Pancreas (tissue), 10 donors: ENCODE measurements at regions not wholly inside any gene's neighbourhood (a gene's known extent, or its start where the extent isn't known, plus 50 kb on each side); places are given as distances from the start of the nearest gene placed in this dataset.

Experiments
- ATAC-seq, 4 donors: fragments of 200-7000 bp; cut with Tn5 transposase; one replicate each; pipeline versions ENCODE4 v1.8.0 to v1.9.1; 2020; ENCODE audit warnings: mild to moderate bottlenecking in 4 of 4, moderate library complexity in 4 of 4
- DNase-seq, 6 donors: peaks; one replicate each; pipeline ENCODE4 v3.0.0-alpha.2; 2020
- FAIRE-seq: peaks from 2 replicates; lab custom pipeline; 2012; peaks lifted over from hg19 to GRCh38; lab: Jason Lieb, UNC
- H3K27ac ChIP-seq, 4 donors: fragments of 200-600 bp; sonication (generic); 1 replicate in 3 of 4; 2 replicates in 1 of 4; pipeline versions ENCODE4 v1.5.0 to v1.8.0; 2020
- H3K27me3 ChIP-seq, 4 donors: fragments of 200-600 bp; one replicate each; pipeline ENCODE4 v1.8.0; 2021
- H3K36me3 ChIP-seq, 3 donors: fragments of 200-600 bp; sonication (generic) in 1 of 3; one replicate each; pipeline versions ENCODE4 v1.5.0 to v1.8.0; 2020 to 2021
- H3K4me1 ChIP-seq, 3 donors: fragments of 200-600 bp; one replicate each; pipeline ENCODE4 v1.8.0; 2021
- H3K4me3 ChIP-seq, 4 donors: fragments of 200-600 bp; sonication (generic) in 2 of 4; one replicate each; pipeline versions ENCODE4 v1.5.0 to v1.8.0; 2020 to 2021
- H3K9me3 ChIP-seq, 4 donors: fragments of 200-600 bp; one replicate each; pipeline ENCODE4 v1.8.0; 2021
- CTCF ChIP-seq, 4 donors: fragments of 200-600 bp; sonication (generic) in 3 of 4; IDR thresholded peaks; one replicate each; pipeline versions ENCODE4 v1.5.0 to v1.8.0; 2021; ENCODE audit warnings: antibody characterized with exemption in 4 of 4
- WGBS, 2 donors: extraction: QIAGEN DNeasy Blood & Tissue Kit; methylation state at CpG; one replicate each; pipeline ENCODE4 v1.1.7; 2013; 5-methylcytosine and 5-hydroxymethylcytosine counted together
- intact Hi-C, 3 donors: fragments of 100-400 bp; cut with DNase I; formaldehyde crosslinking; loops; one replicate each; pipeline versions ENCODE4 v1.11.1 to v1.14.2; 2022
- donor health status: healthy with polysubstance abuse.
- donor health status: DM: no; HTN: no; CAD: no; lungs with moderate emphysema.
- donor health status: DM: no; HTN: no; CAD: no.
- donor health status: control.
- donor health status: control.
- donor health status: Bipolar disorder and iron deficiency.
- donor health status: DM: yes; HTN: yes; CAD: no.
- donor health status: DM: no; HTN: no; CAD: no.
- donor health status: DM: no; HTN: no; CAD: no.
- donor health status: DM: yes; HTN: yes; CAD: no.

- no peak for DNase-seq
- Histone ChIP-seq H3K4me1 (no peaks in the 10 kb centered on the region), H3K27me3 (no peaks in the 10 kb centered on the region), H3K27ac (no peak overlapping the region), H3K9me3 (no peaks in the 10 kb centered on the region), H3K36me3 (no peaks in the 10 kb centered on the region), H3K4me3 (no peak overlapping the region)
- intact Hi-C loops: no loop called here
- ATAC-seq: no peak
- 68% methylated on average over 3 of the region's 3 CpGs for WGBS, 2 donors
- TF ChIP-seq CTCF (IDR thresholded peaks at IDR 0.05): no peak
- no peak for FAIRE-seq
Measured at GRCh38 chr21:28604946-28605537, 387.6 kb downstream of the LTN1 start.

- DNase-seq (no peak), FAIRE-seq (no peak), ATAC-seq (no peak)
- no peak for TF ChIP-seq CTCF (IDR thresholded peaks at IDR 0.05)
- Histone ChIP-seq H3K27ac (no peak overlapping the region), H3K4me1 (no peaks in the 10 kb centered on the region), H3K27me3 (no peaks in the 10 kb centered on the region), H3K9me3 (no peaks in the 10 kb centered on the region), H3K4me3 (no peak overlapping the region), H3K36me3 (no peaks in the 10 kb centered on the region)
- intact Hi-C loops: no loop called here
Measured at GRCh38 chr21:28602546-28602945, 390.1 kb downstream of the LTN1 start.

- no peak overlapping the region for H3K4me3 ChIP-seq
- no peak overlapping the region for H3K27ac ChIP-seq
- WGBS, 2 donors: 71 to 74% methylated on average over 3 of the region's 3 CpGs
- no peaks in the 10 kb centered on the region for H3K36me3 ChIP-seq
- DNase-seq (no peak), FAIRE-seq (no peak), ATAC-seq (no peak)
- intact Hi-C loops: no loop called here
- TF ChIP-seq CTCF (IDR thresholded peaks at IDR 0.05): no peak
- H3K27me3 ChIP-seq: no peaks in the 10 kb centered on the region
- H3K9me3 ChIP-seq: no peaks in the 10 kb centered on the region
- H3K4me1 ChIP-seq: no peaks in the 10 kb centered on the region
Measured at GRCh38 chr21:28598214-28598613, 394.5 kb downstream of the LTN1 start.

GRCh38 chr21:28592205-28592865 lies 400.3 kb downstream of the LTN1 start:
- no peak for ATAC-seq
- no peaks in the 10 kb centered on the region for H3K27me3 ChIP-seq
- 61 to 69% methylated on average over 6 of the region's 6 CpGs for WGBS, 2 donors
- H3K4me3 ChIP-seq: no peak overlapping the region
- no peaks in the 10 kb centered on the region for H3K36me3 ChIP-seq
- intact Hi-C loops: no loop called here
- H3K27ac ChIP-seq: no peak overlapping the region
- TF ChIP-seq CTCF (IDR thresholded peaks at IDR 0.05): no peak
- no peaks in the 10 kb centered on the region for H3K4me1 ChIP-seq
- H3K9me3 ChIP-seq: no peaks in the 10 kb centered on the region
- no peak for FAIRE-seq
- DNase-seq: no peak

DNA sequence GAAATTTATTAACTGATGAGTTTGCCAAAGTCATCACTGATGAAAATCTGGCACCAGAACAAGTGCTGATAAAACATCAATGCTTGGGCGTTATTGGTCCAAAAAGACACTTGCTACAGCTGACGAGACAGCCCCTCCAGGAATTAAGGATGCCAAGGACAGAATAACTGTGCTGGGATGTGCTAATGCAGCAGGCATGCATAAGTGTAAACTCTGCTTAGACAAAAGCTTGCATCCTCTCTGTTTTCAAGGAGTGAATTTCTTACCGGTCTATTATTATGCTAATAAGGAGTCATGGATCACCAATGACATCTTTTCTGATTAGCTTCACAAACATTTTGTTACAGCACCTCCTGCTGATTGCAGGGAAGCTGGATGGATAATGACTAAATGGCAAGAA lies 402.0 kb downstream of the LTN1 start:
- ATAC-seq (no peak), DNase-seq (no peak), FAIRE-seq (no peak)
- H3K36me3 ChIP-seq: no peaks in the 10 kb centered on the region
- intact Hi-C loops: no loop called here
- no peaks in the 10 kb centered on the region for H3K4me1 ChIP-seq
- no peak for TF ChIP-seq CTCF (IDR thresholded peaks at IDR 0.05)
- H3K27me3 ChIP-seq: no peaks in the 10 kb centered on the region
- WGBS, 2 donors: 44 to 48% methylated on average over 3 of the region's 3 CpGs
- H3K4me3 ChIP-seq: no peak overlapping the region
- H3K9me3 ChIP-seq: no peaks in the 10 kb centered on the region
- no peak overlapping the region for H3K27ac ChIP-seq
